MCF 10A (cell line): ENCODE measurements at regions not wholly inside any gene's neighbourhood (a gene's known extent, or its start where the extent isn't known, plus 50 kb on each side); places are given as distances from the start of the nearest gene placed in this dataset.

Experiments
- BruUV-seq: library from RNA; stranded (reverse); fragments of 400-500 nt; replicated peaks from 2 replicates; lab custom pipeline; 2021; lab: Mats Ljungman, UMichigan
- CTCF ChIA-PET: fragments of 300-600 bp; sonication (Branson Sonifier 250); formaldehyde crosslinking; extraction: SDS; loops from one replicate; lab custom pipeline; 2021; ENCODE audit warnings: antibody characterized with exemption, inconsistent platforms; lab: Yijun Ruan, JAX
- POLR2A ChIA-PET: fragments of 300-600, 350-650 bp; sonication (Branson Sonifier 250); formaldehyde crosslinking; extraction: SDS; loops from one replicate; lab custom pipeline; 2020; ENCODE audit warnings: antibody characterized with exemption, inconsistent platforms; lab: Yijun Ruan, JAX
- DNase-seq: peaks from one replicate; pipeline ENCODE4 v3.0.0-alpha.2; 2018; ENCODE audit not compliant: unreplicated experiment
- H3K27ac Mint-ChIP-seq: one replicate; pipeline ENCODE4 v1.8.0; 2022; ENCODE audit warnings: mild to moderate bottlenecking, low read depth, mixed read lengths; ENCODE audit not compliant: unreplicated experiment
- H3K27me3 Mint-ChIP-seq: one replicate; pipeline ENCODE4 v1.8.0; 2022; ENCODE audit warnings: mixed read lengths; ENCODE audit not compliant: insufficient read depth, unreplicated experiment
- H3K36me3 Mint-ChIP-seq: one replicate; pipeline ENCODE4 v1.8.0; 2022; ENCODE audit warnings: mild to moderate bottlenecking, moderate library complexity, mixed read lengths; ENCODE audit not compliant: insufficient read depth, unreplicated experiment
- H3K4me1 Mint-ChIP-seq: one replicate; pipeline ENCODE4 v1.8.0; 2022; ENCODE audit warnings: mixed read lengths; ENCODE audit not compliant: insufficient read depth, unreplicated experiment
- H3K4me3 Mint-ChIP-seq: one replicate; pipeline ENCODE4 v1.8.0; 2022; ENCODE audit warnings: mild to moderate bottlenecking, moderate library complexity, mixed read lengths; ENCODE audit not compliant: unreplicated experiment
- H3K9me3 Mint-ChIP-seq: one replicate; pipeline ENCODE4 v1.8.0; 2022; ENCODE audit warnings: mixed read lengths; ENCODE audit not compliant: unreplicated experiment
- intact Hi-C: fragments of 100-400 bp; cut with micrococcal nuclease; formaldehyde crosslinking; loops from 2 replicates; pipeline ENCODE4 v1.14.1; 2022
- TF ChIP-seq, protein P1 (sequence below): fragments of 200-600 bp; IDR thresholded peaks from one replicate; pipeline ENCODE4 v1.8.0; 2022; ENCODE audit warnings: antibody characterized with exemption, mild to moderate bottlenecking; ENCODE audit not compliant: unreplicated experiment

DNA sequence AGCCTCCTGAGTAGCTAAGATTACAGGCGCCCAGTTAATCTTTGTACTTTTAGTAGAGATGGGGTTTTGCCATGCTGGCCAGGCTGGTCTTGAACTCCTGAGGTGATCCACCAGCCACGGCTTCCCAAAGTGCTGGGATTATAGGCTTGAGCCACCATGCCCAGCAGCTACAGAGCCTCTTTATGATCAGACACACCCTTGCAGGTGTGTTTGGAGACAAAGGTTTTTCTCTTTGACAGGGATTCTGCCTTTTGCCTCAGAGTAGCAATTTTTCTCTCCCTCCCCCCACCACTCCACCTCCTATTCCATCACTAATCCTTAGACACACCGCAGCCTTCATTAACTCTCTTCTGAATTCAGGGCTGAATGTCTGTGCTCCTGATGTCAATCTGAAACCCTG is 152.2 kb upstream of the NFIA start:
- DNase-seq: no peak
- POLR2A ChIA-PET: interaction anchor here (0.8 kb wide), 1 partner anchor 16 kb away, joined by 3 read pairs; no protein-coding TSS in a partner anchor
- Mint-ChIP-seq H3K4me3 (no peak overlapping the region), H3K36me3 (no peaks in the 10 kb centered on the region), H3K4me1 (no peaks in the 10 kb centered on the region), H3K27me3 (no peaks in the 10 kb centered on the region), H3K9me3 (no peaks in the 10 kb centered on the region), H3K27ac (no peak overlapping the region)
- no TSS peak for BruUV-seq
- CTCF ChIA-PET: interaction anchor here (0.7 kb wide), 3 partner anchors 983 to 1660 kb away, joined by 3 to 4 read pairs (median 4); no protein-coding TSS in a partner anchor
- intact Hi-C loops: no loop called here
- TF ChIP-seq, protein P1, sequence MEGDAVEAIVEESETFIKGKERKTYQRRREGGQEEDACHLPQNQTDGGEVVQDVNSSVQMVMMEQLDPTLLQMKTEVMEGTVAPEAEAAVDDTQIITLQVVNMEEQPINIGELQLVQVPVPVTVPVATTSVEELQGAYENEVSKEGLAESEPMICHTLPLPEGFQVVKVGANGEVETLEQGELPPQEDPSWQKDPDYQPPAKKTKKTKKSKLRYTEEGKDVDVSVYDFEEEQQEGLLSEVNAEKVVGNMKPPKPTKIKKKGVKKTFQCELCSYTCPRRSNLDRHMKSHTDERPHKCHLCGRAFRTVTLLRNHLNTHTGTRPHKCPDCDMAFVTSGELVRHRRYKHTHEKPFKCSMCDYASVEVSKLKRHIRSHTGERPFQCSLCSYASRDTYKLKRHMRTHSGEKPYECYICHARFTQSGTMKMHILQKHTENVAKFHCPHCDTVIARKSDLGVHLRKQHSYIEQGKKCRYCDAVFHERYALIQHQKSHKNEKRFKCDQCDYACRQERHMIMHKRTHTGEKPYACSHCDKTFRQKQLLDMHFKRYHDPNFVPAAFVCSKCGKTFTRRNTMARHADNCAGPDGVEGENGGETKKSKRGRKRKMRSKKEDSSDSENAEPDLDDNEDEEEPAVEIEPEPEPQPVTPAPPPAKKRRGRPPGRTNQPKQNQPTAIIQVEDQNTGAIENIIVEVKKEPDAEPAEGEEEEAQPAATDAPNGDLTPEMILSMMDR: no peak

GRCh38 chr1:60924964-60925798 is 157.2 kb upstream of the NFIA start:
- no peak overlapping the region for H3K27ac Mint-ChIP-seq
- POLR2A ChIA-PET: no interaction called here

GRCh38 chr1:60924165-60924564 is 158.2 kb upstream of the NFIA start:
- DNase-seq: no peak
- Mint-ChIP-seq H3K9me3 (no peaks in the 10 kb centered on the region), H3K36me3 (no peaks in the 10 kb centered on the region), H3K27ac (no peak overlapping the region), H3K4me3 (no peak overlapping the region), H3K27me3 (no peaks in the 10 kb centered on the region), H3K4me1 (no peaks in the 10 kb centered on the region)
- intact Hi-C loops: no loop called here
- ChIA-PET CTCF (no interaction called here), POLR2A (no interaction called here)
- no TSS peak for BruUV-seq
- TF ChIP-seq, protein P1: no peak

More at GRCh38 chr1:60924964-60925798, 157.2 kb upstream of the NFIA start:
- DNase-seq: no peak
- BruUV-seq: no TSS peak
- TF ChIP-seq, protein P1: no peak
- H3K4me1 Mint-ChIP-seq: no peaks in the 10 kb centered on the region
- no peak overlapping the region for H3K4me3 Mint-ChIP-seq
- CTCF ChIA-PET: no interaction called here
- no peaks in the 10 kb centered on the region for H3K36me3 Mint-ChIP-seq
- H3K9me3 Mint-ChIP-seq: no peaks in the 10 kb centered on the region
- H3K27me3 Mint-ChIP-seq: no peaks in the 10 kb centered on the region
- intact Hi-C loops: no loop called here

DNA sequence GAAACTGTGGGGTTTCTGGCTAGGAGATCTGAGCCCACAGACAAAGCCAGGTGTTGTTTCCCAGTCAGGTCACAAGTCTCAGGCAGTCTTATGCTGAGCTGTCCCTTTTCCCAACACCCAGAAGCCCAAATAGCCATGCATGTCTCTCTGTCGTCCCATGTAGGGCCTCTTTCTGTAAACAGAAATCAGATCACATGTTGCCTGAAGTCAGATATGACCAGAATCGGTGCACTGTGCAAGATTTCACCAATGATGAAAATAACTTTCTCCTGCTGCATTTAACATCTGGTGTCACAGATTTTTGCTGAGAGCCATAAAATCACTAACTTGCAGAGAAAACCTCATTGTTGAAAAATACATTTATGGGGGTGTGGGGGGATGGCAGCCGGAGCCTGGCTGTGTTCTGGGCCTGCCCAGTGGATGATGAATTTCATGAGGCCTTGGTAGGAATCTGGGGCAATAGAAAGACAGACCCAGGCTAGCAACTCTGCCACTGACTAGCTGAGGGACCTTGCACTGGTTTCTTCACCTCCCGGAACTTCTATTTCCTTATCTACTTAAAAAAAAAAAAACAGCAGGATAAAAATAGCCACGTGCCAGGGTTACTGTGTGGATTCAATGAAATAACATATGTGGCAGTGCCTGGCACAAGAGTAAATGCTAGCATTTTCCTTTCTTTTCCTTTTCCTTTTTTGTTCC is 158.8 kb upstream of the NFIA start:
- H3K4me3 Mint-ChIP-seq: no peak overlapping the region
- no TSS peak for BruUV-seq
- no peaks in the 10 kb centered on the region for H3K27me3 Mint-ChIP-seq
- TF ChIP-seq, protein P1: no peak
- intact Hi-C loops: no loop called here
- no peaks in the 10 kb centered on the region for H3K4me1 Mint-ChIP-seq
- ChIA-PET POLR2A (no interaction called here), CTCF (interaction anchor here (0.6 kb wide), 1 partner anchor 317 kb away, joined by 3 read pairs; no protein-coding TSS in a partner anchor)
- no peak overlapping the region for H3K27ac Mint-ChIP-seq
- H3K36me3 Mint-ChIP-seq: no peaks in the 10 kb centered on the region
- no peak for DNase-seq
- H3K9me3 Mint-ChIP-seq: no peaks in the 10 kb centered on the region
